NCI-H146 treated with DMSO at 0.1 percent for 48 hours (cell line): ENCODE measurements at regions not wholly inside any gene's neighbourhood (a gene's known extent, or its start where the extent isn't known, plus 50 kb on each side); places are given as distances from the start of the nearest gene placed in this dataset.

ENCODE experiments used
- DNase-seq: peaks from one replicate; lab custom pipeline; 2025; ENCODE audit not compliant: unreplicated experiment; lab: John Stamatoyannopoulos, UW

DNA sequence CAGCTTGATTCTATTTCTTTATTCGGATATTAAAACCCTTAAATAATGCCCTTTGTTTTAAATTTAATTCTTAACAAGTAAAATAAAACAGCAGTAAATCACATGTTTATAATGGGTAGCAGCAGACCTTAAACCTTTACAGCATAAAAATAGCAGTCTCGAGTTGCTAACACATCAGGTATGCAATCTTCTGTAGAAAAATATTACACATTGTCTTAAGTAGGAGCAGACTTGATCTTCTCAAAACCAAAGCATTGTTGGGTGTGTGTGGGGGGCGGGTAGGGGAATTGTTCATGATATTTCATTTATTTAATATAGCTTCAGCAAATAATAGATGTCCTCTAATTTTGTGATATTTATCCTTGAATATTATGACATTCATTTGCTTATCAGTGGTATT lies 331.4 kb downstream of the PCDH7 start:
- no peak for DNase-seq

DNA sequence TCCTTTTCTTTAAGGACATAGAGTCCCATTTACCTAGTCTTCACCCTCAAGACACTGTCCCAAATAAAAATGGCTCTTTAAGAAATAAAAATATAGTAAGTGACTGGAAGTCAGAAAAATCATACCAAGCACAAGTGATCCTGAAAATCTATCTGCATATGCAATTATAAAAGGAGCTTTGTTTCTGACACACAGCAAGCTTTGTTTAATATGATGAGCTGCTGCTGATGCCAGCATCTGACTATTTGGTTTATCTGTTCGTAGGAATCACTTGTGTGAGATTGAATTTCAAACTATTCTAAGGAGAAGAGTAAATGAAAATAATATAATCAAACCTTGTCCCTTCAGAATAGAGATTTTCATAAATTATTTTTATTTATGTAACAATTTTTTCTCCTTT lies 332.4 kb downstream of the PCDH7 start:
- no peak for DNase-seq

DNA sequence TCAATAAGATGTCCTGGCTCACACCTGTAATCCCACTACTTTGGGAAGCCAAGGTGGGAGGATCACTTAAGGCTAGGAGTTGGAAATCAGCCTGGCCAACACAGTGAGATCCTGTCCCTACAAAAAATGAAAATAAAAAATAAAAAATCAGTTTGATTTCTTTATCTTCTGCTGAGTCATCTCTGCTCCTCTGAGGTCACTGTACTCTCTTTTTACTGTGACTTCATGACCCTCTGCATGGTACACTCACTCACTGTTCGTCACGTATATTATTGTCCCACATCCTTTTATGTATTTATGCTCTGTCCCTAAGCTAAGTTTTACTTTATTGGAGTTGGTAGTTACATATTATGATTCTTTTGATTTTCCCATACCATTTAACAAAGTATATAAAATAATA lies 333.3 kb downstream of the PCDH7 start:
- DNase-seq: no peak

DNA sequence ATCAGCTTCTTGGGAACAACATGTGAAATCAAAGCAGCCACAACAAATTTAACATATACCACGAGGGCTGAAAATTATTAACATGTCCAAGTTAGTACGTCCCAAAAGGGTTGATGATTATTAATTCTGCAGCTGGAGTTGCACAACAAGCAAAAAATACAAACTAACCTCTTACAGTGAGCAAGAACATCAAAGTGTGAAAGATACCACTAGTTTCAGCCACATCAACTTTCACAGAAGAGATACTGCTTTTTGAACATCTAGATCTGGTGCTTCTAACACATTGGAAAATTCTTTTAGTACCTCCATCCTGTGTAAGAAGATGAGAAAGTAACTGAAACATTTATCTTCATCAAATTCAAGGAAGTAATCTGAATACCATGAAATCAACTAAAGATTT lies 334.1 kb downstream of the PCDH7 start:
- no peak for DNase-seq

DNA sequence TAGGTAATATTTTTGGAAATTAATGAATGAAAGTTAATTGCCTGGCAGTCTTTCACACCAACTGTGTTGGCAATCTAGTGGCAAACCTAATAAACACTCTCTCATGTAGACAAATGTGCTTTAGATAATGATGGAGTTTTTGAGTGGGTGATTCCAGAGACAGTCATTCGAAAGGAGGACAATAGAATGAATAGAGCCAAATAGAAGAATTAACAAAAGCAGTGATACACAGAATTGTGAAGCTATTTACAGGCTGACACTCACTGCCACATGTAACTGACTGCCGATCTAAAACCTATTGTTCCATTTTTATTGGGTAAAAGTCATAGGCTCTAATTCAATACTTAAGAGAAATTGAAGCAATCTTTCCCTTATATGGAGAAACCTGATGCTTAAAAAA lies 338.5 kb downstream of the PCDH7 start:
- no peak for DNase-seq

DNA sequence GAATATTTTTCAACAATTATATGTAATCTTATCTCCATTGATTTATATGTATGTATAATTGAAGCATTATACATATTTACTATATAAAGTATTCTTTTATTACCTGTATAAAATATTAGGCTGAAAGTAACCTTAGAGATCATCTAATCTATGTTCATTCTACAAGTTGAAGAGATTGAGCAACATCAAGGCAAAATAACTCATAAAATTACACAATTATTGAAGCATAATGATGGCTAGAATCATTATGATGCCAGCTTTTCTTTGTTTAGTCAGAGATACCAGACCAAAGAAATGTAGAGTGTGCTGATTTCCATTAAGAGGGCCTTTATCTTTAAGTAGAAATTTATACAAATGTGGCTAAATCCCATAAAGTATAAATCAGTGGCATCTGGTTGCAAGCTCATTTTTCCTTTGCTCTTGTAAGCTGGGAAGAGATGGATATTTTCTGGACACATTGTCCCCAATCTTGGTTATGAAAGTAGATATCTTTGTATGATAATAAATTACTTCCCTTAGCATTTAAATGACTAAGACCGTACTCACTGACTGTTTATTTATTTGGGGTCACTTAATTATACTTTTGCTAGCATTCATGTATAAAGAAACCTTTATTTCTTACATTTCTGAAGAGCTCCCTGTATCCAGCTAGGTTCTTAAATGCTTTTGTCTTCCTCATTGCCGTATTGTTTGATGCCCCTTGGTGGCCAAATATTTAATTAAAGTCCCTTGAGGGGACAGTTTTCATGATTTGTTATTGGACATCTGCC lies 339.8 kb downstream of the PCDH7 start:
- DNase-seq: peak; percentile 73

DNA sequence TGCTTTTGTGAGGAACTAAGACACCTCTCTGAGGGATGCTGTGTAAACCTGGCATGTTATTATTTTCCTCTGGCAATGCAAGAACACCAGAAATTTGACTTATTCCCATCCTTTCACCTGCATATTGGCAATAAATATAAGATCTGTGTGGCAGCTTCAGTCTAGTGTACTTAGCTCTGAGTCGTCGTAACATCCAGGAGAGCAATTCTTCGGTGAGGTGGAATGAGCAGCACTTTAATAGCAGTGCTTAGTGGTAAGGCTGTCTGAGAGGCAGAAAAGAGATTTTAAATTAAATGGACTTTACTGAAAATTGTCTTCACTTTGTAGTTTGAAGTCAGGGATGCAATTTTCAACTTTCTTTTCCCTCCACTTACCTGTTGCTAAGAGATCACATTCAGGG lies 344.9 kb downstream of the PCDH7 start:
- DNase-seq: no peak

DNA sequence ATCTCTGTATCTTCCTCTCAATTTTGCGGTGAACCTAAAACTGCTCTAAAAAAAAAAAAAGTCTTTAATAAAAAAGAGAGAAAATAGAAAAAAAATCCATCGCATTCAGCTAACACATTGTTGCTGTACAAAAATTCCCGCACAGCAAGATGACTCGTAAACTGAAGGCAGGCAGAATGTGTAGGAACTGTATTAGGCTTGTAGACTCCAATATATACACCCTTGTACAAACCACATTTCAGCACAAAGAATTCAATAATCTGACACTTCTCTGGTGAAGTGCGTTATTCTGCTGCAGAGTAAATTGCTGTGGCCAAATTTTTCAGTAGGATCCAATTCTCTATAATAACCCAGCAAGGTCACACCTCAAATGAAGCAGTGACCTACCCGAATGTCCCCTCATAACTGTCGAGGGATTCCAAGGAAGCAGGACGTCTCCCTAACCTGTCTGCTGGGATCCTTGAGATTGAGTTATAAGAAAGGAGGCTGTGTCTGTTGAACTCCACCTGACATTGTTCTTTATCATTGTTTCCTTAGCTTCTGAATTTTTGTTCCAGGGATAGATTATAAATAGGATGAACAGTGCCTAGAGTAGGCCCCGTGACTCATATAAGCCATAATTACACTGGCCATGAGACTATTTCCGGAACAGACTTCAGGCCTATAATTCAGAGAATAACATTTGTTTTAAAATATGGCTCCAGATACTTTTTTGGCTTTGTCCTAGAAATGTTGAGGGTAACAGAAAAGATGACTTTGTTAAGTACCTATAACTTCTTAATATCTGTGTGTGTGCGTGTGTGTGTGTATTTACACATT lies 348.3 kb downstream of the PCDH7 start:
- no peak for DNase-seq

DNA sequence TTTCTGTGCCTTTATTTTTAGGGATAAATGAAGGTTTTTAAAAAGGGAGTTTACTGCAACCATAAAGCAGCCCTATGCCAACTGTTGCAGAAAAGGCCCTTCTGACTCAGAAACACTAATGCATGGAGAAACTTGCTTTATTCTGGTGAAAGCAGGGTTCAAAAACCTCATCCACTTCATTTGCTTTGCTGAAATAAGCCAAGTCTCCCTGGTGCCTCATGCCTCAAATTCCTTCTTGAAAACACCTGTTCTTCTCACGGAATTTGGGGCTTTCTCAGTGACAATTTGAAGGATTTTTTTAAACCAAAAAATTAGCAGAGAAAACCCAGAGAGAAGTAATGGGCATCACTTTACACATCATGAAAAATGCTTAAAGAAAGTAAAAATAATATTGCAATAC lies 349.0 kb downstream of the PCDH7 start:
- no peak for DNase-seq

DNA sequence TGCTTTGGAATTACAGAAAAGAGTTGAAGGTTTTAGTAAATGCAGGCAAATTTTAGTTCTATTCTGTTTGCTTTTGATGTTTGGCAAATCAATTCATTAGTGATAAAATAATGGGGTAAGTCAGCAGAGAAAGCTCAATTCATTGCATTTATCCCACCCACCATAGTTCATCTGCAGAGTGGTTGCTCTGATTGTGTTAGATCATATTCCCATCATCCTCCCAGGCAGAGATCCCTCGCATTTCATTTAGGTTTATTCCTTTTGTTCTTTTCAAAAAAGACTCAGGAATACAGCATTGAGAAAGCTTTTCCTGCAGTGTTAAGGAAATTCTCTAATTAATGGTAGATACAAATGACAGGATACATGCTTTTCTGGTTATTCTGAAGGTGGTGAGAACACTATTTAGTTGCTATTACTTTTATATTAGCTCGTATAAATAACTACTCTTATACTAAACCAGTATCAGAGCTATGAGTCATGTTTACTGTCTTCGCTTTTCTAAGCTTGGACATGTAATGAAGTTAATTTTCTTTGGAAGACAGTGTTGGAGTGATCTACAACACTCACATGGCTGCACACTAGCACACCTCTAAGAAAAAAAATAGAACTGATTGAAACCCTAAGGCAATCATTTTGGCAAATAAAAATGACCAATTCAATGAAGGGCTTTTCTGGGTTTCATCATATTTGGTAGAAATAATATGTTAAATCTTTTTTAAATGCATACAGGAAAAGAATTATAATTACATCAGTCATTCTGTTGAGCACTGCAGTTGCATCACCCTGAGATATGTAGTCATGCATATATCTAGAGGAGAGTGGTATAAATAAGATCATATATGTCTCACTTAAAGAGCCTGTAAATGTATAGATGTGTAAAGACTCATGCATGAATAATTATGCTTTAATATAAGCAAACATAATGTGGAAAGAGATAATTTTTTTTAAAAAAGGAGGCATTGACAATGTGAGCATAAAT lies 351.6 kb downstream of the PCDH7 start:
- DNase-seq: no peak

DNA sequence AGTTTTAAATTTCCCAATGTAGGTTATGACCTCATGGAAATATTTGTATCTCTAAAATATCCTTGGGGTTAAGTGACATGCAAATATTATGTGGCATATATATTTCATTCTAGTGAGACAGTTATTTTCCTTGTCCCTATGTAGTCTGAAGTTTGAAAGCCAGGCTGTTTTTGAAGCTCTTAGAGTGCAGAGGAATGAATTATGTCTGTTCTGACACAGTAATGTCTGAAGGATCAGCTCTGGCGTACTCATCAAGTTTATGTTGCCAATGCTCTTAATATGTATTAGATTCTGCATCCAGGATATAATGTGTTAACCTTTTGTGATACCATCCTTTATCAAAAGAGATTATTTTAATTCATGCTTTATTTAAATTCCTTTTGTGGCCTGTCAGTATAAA lies 355.8 kb downstream of the PCDH7 start:
- DNase-seq: no peak

DNA sequence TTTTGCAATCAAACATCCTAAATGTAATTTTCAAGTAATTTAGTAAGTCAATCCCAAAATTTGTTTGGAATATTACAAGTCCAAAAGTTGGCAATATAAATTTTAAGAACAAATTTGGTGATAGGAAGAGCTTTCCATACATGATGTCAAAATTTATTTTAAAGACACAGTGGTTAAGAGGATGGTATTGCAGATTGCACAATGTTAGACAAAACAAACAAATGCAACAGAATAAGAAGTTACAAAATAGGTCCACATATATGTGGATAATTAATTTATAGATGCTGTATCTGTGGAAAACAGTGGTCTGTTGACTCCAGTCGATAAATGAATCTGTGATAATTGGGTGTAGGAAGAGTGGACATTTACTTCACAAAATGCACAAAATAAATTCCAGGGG lies 358.5 kb downstream of the PCDH7 start:
- DNase-seq: no peak

DNA sequence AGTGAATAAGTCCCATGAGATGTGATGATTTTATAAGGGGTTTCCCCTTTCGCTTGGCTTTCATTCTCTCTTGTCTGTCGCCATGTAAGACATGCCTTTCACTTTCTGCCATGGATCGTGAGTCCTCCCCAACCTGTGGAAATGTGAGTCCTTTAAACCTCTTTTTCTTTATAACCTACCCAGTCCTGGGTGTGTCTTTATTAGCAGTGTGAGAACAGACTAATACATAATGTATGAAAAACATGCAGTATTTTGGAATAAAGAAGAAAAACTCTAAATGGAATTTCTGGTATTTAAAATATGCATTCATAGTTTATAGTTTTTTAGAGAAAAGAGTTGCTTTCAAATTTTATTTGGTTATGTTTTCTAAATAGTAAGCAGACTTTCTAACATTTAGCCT lies 360.7 kb downstream of the PCDH7 start:
- DNase-seq: no peak

DNA sequence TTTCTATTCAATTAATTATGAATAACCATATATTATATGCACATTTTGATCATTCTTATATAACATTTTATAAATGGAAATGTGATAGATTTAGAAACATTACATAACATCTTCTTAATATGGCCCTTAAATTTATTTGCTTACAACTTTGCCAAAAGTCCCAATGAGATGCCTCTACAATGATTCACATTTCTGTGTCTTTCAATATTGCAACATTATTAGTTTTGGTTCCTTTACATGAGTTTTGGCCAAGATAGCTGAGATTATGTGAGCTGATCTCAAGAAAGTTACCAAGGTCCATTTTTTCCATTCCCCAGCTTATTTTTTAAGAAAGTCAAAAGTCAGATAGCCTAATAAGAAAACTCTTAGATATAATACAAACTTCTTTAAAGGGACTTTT lies 361.2 kb downstream of the PCDH7 start:
- DNase-seq: no peak

DNA sequence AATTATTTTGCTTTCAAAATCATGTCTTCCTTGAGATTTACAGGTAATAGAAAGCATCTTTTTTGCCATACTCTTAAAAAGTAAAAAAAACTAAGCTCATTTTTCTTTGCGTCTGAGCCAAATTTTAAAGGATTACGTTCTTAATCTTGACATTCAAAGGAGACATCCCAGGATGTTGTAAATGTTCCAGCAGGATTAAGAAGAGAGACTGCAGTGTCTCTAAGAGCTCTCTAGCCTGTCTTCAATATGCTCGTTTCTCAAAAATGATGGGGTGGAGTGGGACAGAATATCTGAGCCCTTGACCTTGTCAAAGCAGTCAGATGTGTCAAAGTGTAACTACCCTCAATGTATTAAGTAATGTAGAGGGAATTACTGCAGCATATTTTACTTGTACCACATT lies 363.3 kb downstream of the PCDH7 start:
- DNase-seq: no peak

DNA sequence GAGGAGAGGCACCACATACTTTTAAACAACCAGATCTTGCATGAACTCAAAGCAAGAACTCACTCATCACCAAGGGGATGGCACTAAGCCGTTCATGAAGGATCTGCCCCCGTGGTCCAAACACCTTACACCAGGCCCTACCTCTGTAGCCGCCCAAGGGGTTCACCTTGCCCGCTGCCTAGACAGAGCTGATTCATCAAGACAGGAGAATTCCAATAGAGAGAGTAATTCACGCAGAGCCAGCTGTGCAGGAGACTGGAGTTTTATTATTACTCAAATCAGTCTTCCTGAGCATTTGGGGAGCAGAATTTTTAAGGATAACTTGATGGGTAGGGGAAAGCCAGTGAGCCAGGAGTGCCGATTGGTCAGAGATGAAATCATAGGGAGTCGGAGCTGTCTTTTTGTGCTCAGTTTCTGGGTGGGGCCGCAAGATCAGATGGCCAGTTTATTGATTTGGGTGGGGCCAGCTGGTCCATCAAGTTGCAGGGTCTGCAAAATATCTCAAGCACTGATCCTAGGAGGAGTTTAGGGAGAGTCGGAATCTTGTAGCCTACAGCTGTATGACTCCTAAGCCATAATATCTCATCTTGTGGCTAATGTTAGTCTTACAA lies 364.7 kb downstream of the PCDH7 start:
- DNase-seq: no peak

DNA sequence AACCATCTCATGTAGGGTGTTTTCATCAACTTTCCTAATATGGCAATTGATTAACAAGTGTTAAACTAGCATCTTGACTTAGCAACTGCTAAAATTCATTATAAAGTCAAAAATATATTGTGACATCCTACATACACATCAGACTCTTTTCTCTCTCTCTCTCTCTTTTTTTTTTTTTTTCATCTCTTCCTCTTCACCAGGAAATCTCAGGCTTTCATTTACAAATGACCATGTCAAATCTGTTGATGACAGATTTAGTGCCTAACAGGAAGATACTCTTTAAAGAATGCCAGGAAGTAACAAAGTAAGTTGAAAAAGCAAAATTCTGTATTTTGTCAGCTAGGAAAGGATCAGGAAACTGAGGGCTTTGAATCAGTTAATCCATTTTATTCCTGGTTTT lies 365.5 kb downstream of the PCDH7 start:
- DNase-seq: no peak

DNA sequence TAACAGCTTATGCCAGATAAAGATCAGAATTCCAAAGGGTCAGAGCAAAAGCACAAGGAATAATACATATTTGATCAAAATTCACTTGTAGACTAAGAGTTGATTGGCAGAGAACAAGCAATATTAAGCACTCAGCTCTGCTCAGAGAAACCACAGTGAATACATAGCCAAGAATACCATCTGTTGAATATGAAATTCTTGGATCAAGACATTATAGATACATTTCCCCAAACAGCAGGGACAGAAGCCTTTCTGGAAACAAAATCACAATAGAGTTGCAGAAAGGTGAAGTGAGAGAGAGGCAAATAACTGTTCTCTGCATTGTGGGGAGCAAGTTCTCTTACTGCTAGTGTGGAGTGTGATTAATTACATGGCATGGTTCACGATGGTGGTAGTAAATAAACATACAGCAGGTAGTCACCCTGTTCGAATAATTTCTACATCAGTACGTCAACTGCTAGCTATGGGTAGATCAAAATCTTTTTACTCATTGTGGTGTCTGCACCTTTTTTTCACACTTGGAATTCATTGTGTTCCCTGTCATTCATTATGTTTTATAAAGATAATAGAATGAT lies 366.7 kb downstream of the PCDH7 start:
- peak; percentile 86 for DNase-seq

DNA sequence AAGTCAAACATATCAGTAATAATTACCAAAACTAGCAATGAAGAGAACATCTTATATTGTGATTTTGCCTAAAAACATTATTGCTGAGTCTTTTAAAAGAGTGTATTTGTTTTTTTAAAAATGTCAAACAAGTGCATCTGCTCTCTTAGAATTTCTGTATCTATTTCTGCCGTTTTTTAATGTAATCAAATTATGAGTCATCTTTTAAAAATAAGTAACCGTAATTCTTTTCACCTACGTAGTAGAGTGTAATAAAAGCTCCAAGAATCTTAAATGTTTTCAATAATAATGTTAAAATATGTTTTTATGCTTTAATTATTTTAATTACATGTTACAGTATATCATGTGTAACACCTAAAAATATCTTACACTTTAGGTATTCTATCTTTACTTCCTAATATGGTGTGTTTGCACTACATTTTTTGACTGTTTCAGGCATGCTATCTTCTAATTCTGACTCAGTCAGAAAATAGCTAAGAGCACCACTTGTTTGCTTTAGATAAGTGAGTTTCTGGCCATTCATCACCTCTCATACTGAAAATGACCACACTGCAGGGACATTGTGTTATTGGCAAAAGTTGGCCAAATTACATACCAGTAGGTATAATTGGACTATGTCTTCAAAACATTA lies 368.5 kb downstream of the PCDH7 start:
- peak; percentile 88 for DNase-seq

DNA sequence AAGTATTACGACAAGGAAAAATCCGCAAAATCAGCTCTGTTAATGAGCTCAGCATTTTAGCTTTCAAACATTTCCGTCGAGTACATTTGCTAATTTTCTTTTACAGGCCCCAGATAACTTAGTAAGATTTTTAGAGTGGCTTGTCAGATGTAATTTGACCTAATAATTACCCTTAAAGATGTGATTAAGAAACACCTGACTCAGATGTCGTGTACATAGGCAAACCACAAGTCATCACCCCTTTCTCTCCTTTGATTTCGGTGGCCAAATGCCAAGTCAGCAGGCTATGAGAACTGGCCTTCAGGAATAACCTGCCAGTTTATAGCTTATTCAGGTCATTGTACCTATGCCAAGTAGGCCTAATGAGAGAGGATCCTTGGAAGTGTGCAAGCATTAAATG lies 369.6 kb downstream of the PCDH7 start:
- peak; percentile 91 for DNase-seq
